Endothelial cell of umbilical vein (primary cell): ENCODE measurements at regions not wholly inside any gene's neighbourhood (a gene's known extent, or its start where the extent isn't known, plus 50 kb on each side); places are given as distances from the start of the nearest gene placed in this dataset.

Experiments used
- BruUV-seq: library from RNA; stranded (reverse); fragments of 400-500 nt; replicated peaks from 2 replicates; lab custom pipeline; 2021; lab: Mats Ljungman, UMichigan
- CTCF ChIA-PET: fragments of 300-600, 350-600 bp; sonication (Branson Sonifier 250); formaldehyde crosslinking; loops from one replicate; lab custom pipeline; 2021; ENCODE audit warnings: antibody characterized with exemption, inconsistent platforms; lab: Charles Lee
- POLR2A ChIA-PET: fragments of 300-600, 350-600 bp; sonication (Branson Sonifier 250); formaldehyde crosslinking; loops from one replicate; lab custom pipeline; 2021; ENCODE audit warnings: antibody characterized with exemption, inconsistent platforms; lab: Charles Lee
- DNase-seq: peaks from one replicate; pipeline ENCODE4 v3.0.0-alpha.2; 2011; ENCODE audit warnings: low read depth, low spot score
- FAIRE-seq: peaks from 2 replicates; lab custom pipeline; 2011; peaks lifted over from hg19 to GRCh38; lab: Jason Lieb, UNC
- H2AFZ ChIP-seq: 2 replicates; pipeline ENCODE4 v1.6.0; 2012; ENCODE audit warnings: low read depth, low read length, control low read depth, inconsistent platforms
- H3K27ac ChIP-seq: 2 replicates; pipeline ENCODE4 v1.5.1; 2011; ENCODE audit warnings: low read depth, mild to moderate bottlenecking, control low read depth, low read length, moderate library complexity; ENCODE audit not compliant: insufficient read depth
- H3K27me3 ChIP-seq, 2 experiments: 2 replicates each; pipeline versions ENCODE4 v1.6.0 to v1.6.1; 2011; ENCODE audit warnings: low read length in 2 of 2, mixed read lengths in 1 of 2; ENCODE audit not compliant: control insufficient read depth in 2 of 2, insufficient read depth in 2 of 2
- H3K36me3 ChIP-seq, 2 experiments: 2 replicates in 1 of 2; 3 replicates in 1 of 2; pipeline ENCODE4 v1.5.1; 2011; ENCODE audit warnings: low read length in 2 of 2, mild to moderate bottlenecking in 1 of 2, moderate library complexity in 1 of 2; ENCODE audit not compliant: control insufficient read depth in 2 of 2, insufficient read depth in 2 of 2; ENCODE audit errors: extremely low read depth in 1 of 2
- H3K4me1 ChIP-seq: 3 replicates; pipeline ENCODE4 v1.5.1; 2011; ENCODE audit warnings: mild to moderate bottlenecking, low read length; ENCODE audit not compliant: control insufficient read depth, insufficient read depth; ENCODE audit errors: extremely low read depth
- H3K4me2 ChIP-seq: 2 replicates; pipeline ENCODE4 v1.6.1; 2011; ENCODE audit warnings: low read length, control low read depth, mixed read lengths; ENCODE audit not compliant: insufficient read depth
- H3K4me3 ChIP-seq, 3 experiments: fragments of 200-600 bp in 1 of 3; sonication (generic), shearing (Covaris generic) in 1 of 3; replicated peaks in 1 of 3; 2 replicates each; pipeline ENCODE4 v1.5.1; 2011 to 2016; ENCODE audit warnings: control low read depth in 3 of 3, low read length in 3 of 3, mild to moderate bottlenecking in 2 of 3, inconsistent platforms in 1 of 3, low read depth in 1 of 3, moderate library complexity in 1 of 3; ENCODE audit not compliant: insufficient read depth in 1 of 3
- H3K79me2 ChIP-seq: 2 replicates; pipeline ENCODE4 v1.6.0; 2012; ENCODE audit warnings: low read length, inconsistent platforms; ENCODE audit not compliant: control insufficient read depth, insufficient read depth
- H3K9ac ChIP-seq: replicated peaks from 2 replicates; pipeline ENCODE3; 2011; ENCODE audit warnings: low read length, control low read depth; ENCODE audit not compliant: insufficient read depth; ENCODE audit errors: extremely low read depth
- H3K9me1 ChIP-seq: replicated peaks from 3 replicates; pipeline ENCODE4 v1.6.0; 2011; ENCODE audit warnings: mild to moderate bottlenecking, low read length; ENCODE audit not compliant: control insufficient read depth, insufficient read depth; ENCODE audit errors: extremely low read depth
- H3K9me3 ChIP-seq: replicated peaks from 2 replicates; pipeline ENCODE4 v1.5.1; 2012; ENCODE audit warnings: low read length, inconsistent platforms; ENCODE audit not compliant: control insufficient read depth, insufficient read depth
- H4K20me1 ChIP-seq: replicated peaks from 2 replicates; pipeline ENCODE3; 2011; ENCODE audit warnings: mild to moderate bottlenecking, low read length; ENCODE audit not compliant: control insufficient read depth, insufficient read depth; ENCODE audit errors: extremely low read depth
- CTCF ChIP-seq, 2 donors: IDR thresholded peaks; 1 replicate in 1 of 2; 2 replicates in 1 of 2; pipeline ENCODE4 v1.5.1; 2011; ENCODE audit warnings: low read length in 2 of 2, mild to moderate bottlenecking in 2 of 2, moderate library complexity in 2 of 2, control low read depth in 1 of 2, inconsistent platforms in 1 of 2, low read depth in 1 of 2; ENCODE audit not compliant: insufficient read depth in 1 of 2; ENCODE audit errors: extremely low read depth in 1 of 2
- EZH2 ChIP-seq: IDR thresholded peaks from 2 replicates; pipeline ENCODE4 v1.6.1; 2012; ENCODE audit warnings: borderline replicate concordance, low read depth, mild to moderate bottlenecking, moderate library complexity, low read length, inconsistent platforms; ENCODE audit not compliant: severe bottlenecking
- JUN ChIP-seq: IDR thresholded peaks from 2 replicates; pipeline ENCODE4 v1.6.1; 2011; ENCODE audit warnings: borderline replicate concordance, low read depth; ENCODE audit not compliant: insufficient read length, insufficient read depth
- MAX ChIP-seq: IDR thresholded peaks from 2 replicates; pipeline ENCODE4 v1.6.1; 2011; ENCODE audit not compliant: insufficient read depth, insufficient read length
- MYC ChIP-seq: IDR thresholded peaks from one replicate; pipeline ENCODE4 v1.6.1; 2011; ENCODE audit warnings: mild to moderate bottlenecking, low read depth, low read length
- dilution Hi-C: fragments of 300-500 bp; cut with MboI; formaldehyde crosslinking; loops from one replicate; pipeline ENCODE4 v1.15.0; 2019; ENCODE audit warnings: low sequenced_read_pairs; ENCODE audit not compliant: extremely low pct_ligation_motif_present
- intact Hi-C: fragments of 100-400 bp; cut with micrococcal nuclease; formaldehyde crosslinking; loops from one replicate; pipeline ENCODE4 v1.10.0; 2022

GRCh38 chr21:41610042-41610839 is 102.3 kb upstream of the TMPRSS2 start:
- no TSS peak for BruUV-seq

More at GRCh38 chr21:41610042-41610839, 102.3 kb upstream of the TMPRSS2 start:
- Histone ChIP-seq H3K27me3 (no peaks in the 10 kb centered on the region), H3K9me1 (no peaks in the 10 kb centered on the region), H3K4me3 (no peak overlapping the region), H3K9me3 (no peaks in the 10 kb centered on the region), H3K4me1 (no peaks in the 10 kb centered on the region), H3K4me2 (no peak overlapping the region), H3K9ac (no peak overlapping the region), H3K36me3 (no peaks in the 10 kb centered on the region), H2AFZ (no peak overlapping the region), H3K27ac (no peak overlapping the region), H3K79me2 (no peaks in the 10 kb centered on the region), H4K20me1 (no peaks in the 10 kb centered on the region)
- POLR2A ChIA-PET, result no interaction called here
- CTCF ChIA-PET, result interaction anchor here (0.6 to 1.9 kb wide), 7 partner anchors 22 to 507 kb away, joined by 3 to 20 read pairs (median 6); no protein-coding TSS in a partner anchor
- FAIRE-seq (peak; percentile 26), DNase-seq (peak; percentile 42)
- TF ChIP-seq CTCF (IDR thresholded peaks at IDR 0.05; ENCODE audit: extremely low read depth in 1 of 2, insufficient read depth in 1 of 2, low read depth in 1 of 2, low read length in 2 of 2) (peak; percentile 68 to 73), EZH2 (no peak), MYC (no peak), JUN (no peak), MAX (no peak)
- intact Hi-C loops (loop anchor here (1.0 kb wide), 1 partner anchor 327 kb away; no protein-coding TSS in a partner anchor), dilution Hi-C loops (no loop called here)
